HG03342 (cell line): ENCODE measurements at regions not wholly inside any gene's neighbourhood (a gene's known extent, or its start where the extent isn't known, plus 50 kb on each side); places are given as distances from the start of the nearest gene placed in this dataset.
"Not testable (repeated sequence)": the region's sequence is repeated elsewhere in the genome, so short reads cannot be mapped to it uniquely, and the experiment has no call there.

Experiments used
- ATAC-seq: cut with Tn5 transposase; IDR thresholded peaks from one replicate; pipeline ENCODE4 v1.9.1; 2021; ENCODE audit warnings: mild to moderate bottlenecking, moderate library complexity; ENCODE audit not compliant: unreplicated experiment

DNA sequence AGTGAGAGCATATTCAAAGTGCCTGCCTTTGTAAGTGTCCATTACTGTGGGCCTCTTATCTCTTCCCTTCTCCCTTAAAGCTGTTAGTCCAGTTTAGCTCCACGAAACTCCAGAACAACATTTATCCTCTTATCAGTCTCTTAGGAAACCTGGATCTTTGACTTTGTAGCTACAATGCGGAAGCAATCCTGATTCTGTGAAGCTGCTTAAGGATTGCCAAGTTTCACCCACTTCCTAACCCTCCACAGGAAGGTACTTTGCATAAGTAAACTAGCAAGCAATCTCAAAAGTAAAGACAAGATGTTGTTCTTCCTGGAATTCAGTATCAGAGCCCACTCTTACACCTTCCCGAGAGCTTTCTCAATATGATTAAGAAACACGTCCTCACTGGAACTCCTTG is 164.9 kb upstream of the USP25 start:
- ATAC-seq: no peak

DNA sequence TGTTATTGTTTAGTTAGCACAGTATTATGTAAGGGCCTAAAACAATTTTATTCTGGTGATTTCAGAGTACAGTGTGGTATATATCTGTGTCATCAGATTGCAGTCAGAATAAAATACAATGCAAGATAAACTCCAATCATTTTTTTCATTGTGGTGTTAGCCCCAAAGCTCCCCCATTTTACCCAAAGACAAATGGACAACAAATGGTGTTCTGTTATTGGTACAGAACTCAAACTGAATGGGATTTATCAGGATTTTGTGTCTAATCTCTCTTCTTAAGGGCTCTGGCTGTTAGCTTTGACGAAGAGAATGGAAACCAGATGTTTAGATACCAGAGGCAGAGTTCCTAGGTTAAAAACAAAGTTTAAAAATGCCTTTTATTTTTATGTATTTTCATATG is 163.1 kb upstream of the USP25 start:
- ATAC-seq: no peak

DNA sequence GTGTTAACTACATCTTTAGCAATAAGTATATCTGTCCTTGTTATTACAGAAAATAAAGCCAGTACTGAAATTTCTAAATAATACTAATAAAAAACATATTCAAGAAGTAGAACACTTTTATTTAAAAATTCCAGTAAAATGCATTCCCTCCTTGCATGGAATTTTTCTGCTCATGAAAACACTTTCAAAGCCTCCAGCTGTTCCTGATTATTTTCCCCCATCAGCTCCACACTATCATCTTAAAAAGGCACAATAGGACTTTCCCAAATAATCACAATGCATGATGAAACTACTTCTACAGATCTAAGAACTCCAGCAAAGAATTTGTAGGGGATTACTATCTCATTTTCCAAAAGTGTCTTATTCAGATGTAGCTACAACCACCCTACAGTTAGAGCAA is 162.6 kb upstream of the USP25 start:
- no peak for ATAC-seq

DNA sequence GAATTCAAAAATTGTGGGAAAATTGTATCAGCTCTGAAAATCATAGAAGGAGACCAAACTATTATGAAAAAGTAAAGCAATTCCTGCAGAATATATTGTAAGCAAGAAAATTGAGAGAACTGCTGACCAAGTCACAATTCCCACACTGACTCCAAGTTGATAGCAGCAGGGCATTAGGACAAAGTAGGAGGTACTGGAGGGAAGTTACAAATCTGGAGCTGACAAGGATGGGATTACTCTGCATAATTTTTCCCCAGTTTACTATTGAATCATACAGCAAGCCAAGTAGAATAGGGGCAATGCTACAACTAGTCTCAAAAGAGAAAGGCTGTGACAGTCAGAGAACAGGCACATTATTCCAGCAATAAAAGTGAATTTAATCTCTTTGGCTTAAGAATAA is 161.3 kb upstream of the USP25 start:
- ATAC-seq: no peak

DNA sequence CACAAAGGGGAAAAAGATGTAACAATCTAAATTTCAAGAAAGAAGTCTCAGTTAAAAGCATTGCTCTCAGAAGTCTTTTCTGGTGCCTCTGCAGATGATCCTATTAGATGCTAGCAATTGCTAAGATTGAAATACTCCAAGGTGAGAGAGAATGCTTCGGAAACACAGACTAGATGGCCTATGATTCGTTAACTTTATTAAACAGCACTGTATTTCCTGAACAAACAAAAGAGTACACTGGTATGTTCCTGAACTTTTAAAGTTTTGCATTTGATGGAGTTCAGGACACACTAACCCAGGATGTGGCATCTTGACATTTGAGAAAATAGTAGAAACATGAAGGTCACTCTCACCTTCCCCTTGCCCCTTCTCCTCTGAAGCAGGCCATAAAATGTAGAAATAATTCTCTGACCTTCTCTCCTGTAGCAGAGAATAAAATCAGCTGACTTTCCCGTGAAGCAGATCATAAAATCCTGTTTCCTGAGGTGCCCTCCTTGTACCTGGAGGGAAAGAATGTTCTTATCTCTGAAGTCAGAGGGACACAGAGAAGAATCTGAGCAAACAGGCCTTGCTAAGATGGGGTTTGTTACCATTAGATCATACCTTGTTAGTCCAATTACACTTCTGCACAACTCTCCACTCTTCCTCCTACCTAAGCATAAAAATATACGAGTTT is 142.9 kb upstream of the USP25 start:
- ATAC-seq: no peak

DNA sequence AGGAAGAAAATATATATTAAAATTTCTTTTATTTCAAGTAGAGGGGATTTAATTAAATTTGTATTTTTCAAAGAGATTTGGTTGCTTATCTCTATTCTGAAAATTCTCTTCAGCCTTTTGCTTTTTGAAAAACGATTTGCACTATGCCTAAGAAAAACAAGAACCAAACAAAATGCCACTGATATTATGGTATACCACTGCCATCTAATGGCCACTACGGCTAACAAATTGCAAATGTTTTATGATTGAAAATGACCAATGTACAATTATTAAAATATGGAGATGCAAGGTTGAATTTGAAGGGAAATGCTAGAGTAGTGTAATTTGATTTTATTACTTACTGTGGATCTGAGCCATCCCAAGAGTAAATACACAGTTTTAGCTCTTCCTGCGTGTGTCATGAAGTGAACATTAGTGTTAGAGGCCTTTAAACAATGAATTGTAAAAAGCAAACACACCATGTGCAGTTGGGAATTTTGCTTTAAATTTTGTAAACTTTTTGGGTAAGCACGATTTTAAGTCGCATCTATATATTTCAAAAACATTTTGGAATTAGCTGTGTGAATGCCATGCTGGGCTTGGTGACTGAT is 137.4 kb upstream of the USP25 start:
- no peak for ATAC-seq

DNA sequence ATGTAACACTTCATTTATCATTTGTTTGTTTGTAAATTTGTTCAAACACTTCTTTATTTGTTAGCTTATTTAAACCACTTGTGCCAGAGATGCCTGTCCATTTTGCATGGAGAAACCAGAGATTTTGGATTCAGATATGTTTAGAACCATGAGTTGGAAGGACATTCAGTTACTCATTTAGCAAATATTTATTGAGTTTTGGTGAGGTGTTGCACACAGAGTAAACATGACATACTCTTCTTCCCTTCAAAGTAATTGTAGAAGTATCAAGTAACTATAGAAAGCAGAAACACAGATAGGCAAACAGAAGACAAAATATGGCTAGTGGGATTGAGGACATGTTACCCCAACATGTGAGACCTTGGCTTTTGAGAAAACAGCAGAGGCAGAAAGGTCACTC is 136.8 kb upstream of the USP25 start:
- no peak for ATAC-seq

DNA sequence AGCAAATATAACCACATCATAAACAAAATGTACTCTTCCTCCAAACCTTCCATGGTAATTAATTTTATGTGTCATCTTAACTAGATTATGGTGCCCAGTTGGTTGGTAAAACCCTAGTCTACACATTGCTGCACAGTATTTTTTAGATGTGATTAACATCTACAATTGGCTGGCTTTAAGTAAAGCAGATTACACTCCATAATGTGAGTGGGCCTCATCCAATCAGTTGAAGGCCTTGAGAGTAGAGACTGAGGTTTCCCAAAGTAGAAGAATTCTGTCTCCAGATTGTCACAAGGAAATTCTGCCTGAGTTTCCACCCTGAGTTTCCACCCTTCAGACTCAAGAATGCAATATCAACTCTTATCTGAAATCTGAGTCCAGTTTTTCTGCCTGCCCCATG is 128.4 kb upstream of the USP25 start:
- ATAC-seq: no peak

DNA sequence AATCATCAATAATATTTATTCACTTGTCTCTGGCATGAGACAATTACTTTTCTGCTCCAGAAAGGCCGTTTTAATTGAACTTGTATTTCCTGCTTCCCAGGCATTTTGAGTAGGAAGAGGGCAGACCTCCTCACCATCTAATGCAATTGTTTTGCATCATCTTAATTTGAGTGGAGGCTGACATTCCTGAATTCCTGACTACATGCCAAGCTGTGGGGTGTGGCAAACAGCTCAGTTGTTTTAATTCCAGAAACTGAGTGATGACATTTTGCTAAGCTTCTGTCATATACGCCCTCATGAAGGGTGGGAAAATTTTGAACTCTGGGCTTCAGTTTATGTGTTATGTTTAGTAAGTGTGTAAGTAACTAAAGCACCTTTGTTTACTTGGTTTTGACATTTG is 125.4 kb upstream of the USP25 start:
- ATAC-seq: no peak

DNA sequence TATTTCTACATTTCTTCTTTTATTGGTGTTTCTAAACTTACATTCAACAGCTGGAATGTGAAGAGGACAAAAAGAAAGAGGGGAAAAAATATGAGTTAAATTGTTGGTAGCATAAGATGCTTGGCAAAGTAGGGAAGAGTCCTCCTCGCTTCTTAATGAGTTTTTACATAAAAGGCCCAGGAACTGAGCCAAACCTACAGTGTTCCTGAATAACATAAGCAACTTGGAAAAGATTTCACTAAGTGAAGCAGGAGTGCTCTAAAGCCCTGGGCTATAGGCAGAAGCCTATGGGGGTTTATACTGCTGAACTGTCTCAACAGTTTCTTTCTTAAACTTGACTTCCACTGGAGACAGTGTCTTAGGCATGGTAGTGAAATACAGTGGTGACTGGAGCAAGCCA is 115.0 kb upstream of the USP25 start:
- ATAC-seq: no peak

DNA sequence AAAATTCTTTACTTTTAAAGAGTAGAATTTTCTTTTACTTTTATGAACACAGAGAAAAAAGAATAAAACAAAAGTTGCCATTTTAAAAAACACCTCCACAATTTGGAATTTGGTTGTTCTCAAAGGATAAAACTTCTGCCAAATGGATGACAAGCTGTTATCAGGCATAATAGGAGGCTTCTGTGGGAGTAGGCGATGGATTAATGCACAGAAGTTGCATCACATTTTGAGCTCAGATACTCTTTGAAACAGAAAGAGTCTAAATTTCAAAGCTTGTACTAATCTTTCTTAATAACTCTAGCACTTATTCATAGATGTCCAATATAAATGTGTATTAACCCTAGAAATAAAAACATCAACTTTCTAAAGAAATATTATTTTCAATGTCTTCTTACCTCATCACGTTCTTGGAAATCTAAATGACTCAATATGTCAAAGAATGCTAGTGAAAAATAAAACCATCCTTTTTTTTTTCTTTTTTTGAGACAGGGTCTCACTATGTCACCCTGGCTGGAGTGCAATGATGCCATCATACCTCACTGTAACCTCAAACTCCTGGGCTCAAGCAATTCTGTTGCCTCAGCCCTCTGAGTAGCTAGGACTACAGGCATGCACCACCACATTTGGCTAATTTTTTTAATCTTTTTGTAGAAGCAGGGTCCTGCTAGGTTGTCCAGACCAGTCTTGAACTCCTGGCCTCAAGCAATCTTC is 112.8 kb upstream of the USP25 start:
- ATAC-seq: no peak

DNA sequence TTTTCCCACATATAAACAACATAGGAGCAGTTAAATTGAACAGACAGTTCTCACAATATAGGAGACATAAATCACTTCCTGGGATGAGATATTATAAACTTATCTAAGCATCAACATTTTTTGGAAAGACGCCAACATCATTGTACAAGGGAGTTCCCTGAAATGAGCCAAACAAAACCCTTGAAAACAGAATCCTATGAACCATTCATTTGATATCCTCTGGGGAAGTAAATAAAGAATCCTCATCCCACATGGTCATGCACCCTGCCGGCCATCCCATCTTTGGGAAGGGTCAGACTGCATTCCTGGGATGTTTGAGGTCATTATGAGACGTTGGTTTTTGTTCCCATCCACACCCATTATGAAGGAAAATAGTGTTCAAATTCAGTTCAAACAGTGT is 111.8 kb upstream of the USP25 start:
- no peak for ATAC-seq

DNA sequence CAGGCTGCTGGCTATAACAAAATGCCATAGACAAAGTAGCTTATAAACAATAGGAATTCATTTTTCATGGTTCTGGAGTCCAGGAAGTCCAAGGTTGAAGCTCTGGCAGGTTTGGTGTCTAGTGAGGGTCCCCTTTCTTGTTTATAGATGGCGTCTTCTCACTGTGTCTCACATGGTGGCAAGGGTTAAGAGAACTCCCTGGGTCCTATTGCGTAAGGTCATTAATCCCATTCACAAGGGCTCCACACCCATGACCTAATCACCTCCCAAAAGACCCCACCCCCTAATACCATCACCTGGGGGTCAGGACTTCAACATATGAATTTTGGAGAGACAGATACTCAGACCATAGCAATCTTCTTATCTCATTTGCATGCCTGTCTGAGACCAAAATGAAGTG is 108.9 kb upstream of the USP25 start:
- no peak for ATAC-seq

DNA sequence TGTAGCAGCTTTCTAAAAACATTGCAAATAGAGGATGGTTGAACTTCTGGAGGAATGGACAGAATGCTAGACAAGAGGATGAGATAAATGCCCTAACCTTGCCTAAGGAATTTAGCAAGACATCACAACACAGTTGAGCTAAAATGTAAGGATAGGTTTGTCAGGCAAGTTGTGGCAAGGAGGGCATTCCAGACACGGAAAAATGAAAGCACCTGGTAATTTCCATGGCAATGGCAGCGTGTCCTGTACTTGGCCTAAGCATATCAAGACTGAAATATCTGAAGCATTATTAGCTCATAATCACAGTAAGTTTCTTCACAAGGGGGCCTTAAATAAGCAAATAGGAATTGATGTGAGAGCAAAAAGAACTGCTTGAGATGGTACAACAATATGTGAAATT is 105.1 kb upstream of the USP25 start:
- ATAC-seq: no peak

DNA sequence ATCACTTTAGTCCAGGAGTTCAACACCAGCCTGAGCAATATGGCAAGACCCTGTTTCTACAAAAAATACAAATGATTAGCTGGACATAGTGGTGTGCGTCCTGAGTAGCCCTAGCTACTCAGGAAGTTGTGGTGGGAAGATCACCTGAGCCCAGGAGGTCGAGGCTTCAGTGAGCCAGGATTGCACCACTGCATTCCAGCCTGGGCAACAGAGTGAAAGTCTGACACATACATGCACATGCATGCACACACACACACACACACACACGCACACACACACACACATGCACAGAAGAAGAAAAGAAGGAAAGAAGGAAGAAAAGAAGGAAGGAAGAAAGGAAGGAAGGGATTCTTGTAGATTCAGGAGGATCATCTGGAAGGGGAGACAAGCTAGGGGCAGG is 104.4 kb upstream of the USP25 start:
- ATAC-seq: no peak

DNA sequence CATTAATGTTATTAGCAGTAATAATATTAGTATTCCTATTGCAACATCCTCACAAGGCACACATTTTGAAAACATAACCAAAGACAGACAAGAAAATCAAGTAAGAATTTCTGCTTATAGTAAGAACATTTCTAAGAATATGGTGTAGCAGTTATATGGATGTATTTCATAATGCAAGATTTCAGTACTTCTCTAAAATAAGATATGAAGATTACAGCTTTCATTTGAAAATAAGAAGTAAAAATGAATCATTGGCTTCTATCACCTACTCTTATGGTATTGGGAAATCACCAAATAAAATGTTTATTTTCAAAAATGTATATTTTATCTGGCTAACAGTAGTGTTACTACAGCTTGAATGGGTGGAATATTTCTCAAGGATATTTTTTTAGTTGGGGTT is 103.8 kb upstream of the USP25 start:
- no peak for ATAC-seq

DNA sequence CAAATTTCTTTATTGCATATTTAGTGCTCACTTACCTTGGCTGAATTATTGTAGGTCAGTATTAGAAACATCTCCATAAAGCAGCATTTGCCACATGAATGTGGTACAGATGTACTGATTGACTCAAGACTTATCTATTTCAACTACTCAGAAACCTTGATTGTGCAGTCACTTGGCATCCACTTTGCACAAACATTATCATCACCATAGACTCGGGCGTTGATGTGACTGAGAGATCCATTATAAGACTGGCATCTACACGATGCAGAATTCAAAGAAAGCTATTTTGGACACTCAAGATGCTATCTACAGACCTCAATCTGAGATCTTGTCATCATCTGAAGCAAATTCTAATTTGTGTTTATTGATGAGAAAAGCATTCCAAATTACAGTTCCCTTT is 102.8 kb upstream of the USP25 start:
- no peak for ATAC-seq

DNA sequence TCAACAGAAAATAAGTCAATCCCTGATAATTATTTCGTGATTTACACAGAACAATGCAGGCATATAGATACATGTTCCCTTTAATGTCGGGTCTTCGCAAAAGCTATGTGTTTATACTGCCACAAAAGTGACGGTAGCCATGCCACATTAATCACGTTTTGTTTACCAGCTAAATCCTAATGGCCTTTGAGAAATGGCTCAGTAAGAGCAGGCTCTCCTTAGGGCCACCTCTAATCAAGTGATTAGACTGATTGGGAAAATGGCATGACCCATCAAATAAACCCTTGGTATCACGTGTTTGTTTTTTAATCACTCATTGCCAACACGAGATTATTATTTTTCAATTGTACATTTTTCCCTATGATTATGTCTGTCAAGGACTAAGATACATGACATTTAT is 102.0 kb upstream of the USP25 start:
- ATAC-seq: no peak

DNA sequence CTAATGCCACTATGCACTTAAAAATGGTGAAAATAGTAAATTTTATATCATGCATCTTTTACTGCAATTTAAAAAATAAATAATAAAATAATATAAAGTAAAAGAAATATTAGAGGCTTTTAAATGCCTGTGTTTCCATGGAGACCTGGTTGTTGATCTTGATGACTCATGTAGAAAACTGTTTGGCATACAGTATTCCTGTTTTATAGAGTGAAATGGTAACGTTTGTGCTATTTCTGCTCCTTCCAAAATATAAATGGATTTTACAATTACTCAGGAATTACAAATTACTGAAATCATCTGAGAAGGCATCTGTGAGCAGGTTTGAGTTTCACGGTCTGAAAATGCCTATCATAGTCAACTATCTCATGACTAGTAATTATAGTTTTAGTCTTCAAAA is 98.4 kb upstream of the USP25 start:
- ATAC-seq: no peak

DNA sequence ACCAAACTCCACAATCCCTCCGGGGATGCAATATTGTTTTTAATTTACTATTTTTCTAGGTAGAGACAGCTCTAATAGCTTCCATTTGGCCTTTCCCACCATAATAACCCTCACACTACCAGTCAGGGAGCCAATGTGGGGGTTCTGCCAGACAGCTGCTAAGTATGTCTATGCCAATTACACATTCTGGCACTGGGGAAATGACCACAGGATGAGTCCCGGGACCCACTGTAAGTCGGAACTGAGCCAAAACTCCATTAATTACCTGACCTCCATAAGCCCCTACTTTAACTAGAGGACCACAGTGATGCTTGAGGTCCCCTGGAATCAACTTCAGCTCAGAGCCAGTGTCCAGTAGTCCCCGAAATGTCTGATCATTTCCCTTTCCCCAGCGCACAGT is 95.2 kb upstream of the USP25 start:
- ATAC-seq: not testable (repeated sequence)

DNA sequence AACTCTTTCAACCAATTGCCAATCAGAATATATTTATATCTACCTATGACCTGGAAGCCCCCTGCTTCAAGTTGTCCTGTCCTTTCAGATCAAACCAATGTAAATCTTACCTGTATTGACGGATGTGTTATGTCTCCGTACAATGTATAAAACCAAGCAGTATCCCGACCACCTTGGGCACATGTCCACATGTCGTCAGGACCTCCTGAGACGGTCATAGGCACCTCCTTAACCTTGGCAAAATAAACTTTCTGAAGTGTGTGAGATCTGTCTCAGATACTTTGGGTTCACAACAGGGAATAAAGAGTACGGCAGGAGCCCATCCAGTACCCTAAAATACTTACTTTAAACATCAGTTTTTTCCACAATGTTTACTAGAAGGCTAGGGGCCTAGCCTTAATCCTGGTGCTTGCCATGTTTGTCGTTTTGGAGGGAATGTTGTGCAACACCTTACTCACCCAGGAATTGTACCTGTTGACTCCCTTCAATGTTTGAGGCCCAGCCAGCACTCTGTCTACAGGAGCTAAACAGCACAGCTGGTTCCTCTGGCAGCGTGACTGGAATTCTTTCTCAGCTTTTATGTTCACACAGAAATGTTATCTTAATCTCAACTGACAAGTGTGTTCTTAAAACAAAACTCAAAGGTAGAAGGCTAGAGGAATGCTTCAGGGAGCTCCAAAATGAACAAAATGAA is 90.8 kb upstream of the USP25 start:
- ATAC-seq: no peak

DNA sequence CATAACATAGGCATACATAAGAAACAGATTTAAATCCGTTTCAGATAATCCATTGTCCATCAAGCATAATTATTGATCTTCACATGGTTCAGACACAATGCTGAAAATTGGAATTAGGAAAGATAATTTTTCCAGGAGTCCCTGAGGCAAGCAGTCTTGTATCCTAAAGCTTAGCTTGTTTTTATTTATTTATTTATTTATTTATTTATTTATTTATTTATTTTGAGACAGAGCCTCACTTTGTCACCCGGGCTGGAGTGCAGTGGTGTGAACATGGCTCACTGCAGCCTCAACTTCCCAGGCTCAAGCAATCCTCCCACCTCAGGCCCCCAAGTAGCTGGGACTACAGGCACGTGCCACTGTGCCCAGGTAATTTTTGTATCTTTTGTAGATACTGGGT is 89.7 kb upstream of the USP25 start:
- ATAC-seq: not testable (repeated sequence)
